Right atrium auricular region (tissue), 2 donors: ENCODE measurements at regions not wholly inside any gene's neighbourhood (a gene's known extent, or its start where the extent isn't known, plus 50 kb on each side); places are given as distances from the start of the nearest gene placed in this dataset.
A peak's percentile ranks its signal among the peaks of the same experiment; 100 is the strongest.

Source experiments
- DNase-seq: peaks from one replicate; pipeline ENCODE4 v3.0.0-alpha.2; 2019; ENCODE audit warnings: low spot score
- H3K27ac ChIP-seq, 2 donors: fragments of 200-600 bp; sonication (generic); 1 replicate in 1 of 2; 2 replicates in 1 of 2; pipeline ENCODE4 v1.5.1; 2016 to 2019
- H3K27me3 ChIP-seq, 2 donors: fragments of 200-600 bp; sonication (generic); one replicate each; pipeline versions ENCODE4 v1.5.1 to v1.6.0; 2017 to 2019
- H3K36me3 ChIP-seq: fragments of 200-600 bp; sonication (generic); one replicate; pipeline ENCODE4 v1.5.1; 2016
- H3K4me1 ChIP-seq, 2 donors: fragments of 200-600 bp; sonication (generic); one replicate each; pipeline versions ENCODE4 v1.5.1 to v1.6.0; 2017 to 2019
- H3K4me3 ChIP-seq, 2 donors: fragments of 200-600 bp; sonication (generic); 1 replicate in 1 of 2; 2 replicates in 1 of 2; pipeline ENCODE4 v1.5.1; 2017 to 2019; ENCODE audit warnings: mild to moderate bottlenecking in 1 of 2, moderate library complexity in 1 of 2
- H3K9me3 ChIP-seq, 2 donors: fragments of 200-600 bp; sonication (generic); one replicate each; pipeline ENCODE4 v1.5.1; 2019
- TF ChIP-seq, protein P1 (sequence below), 2 donors: fragments of 200-600 bp; sonication (generic); IDR thresholded peaks; one replicate each; pipeline ENCODE4 v1.5.1; 2019; ENCODE audit warnings: antibody characterized with exemption in 2 of 2

DNA sequence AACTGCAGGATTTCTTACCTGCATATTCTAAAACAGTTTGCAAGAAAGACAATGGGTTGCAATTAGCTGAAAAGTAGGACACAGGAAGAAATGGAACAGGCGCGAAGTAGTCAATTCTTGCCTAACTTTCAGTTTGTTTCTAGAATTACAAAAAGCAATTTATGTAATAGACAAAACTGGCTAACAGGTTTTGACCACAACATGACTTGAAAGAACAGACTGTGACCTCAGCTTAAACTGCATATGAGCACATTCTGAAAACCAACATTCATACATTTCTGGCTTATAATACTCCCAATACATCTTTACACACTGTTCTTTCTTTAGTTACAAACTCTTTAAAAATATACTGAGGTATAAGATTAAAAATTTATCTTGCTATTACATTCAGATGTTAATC lies 405.9 kb upstream of the B3GALT2 start:
- no peak overlapping the region for H3K27ac ChIP-seq
- H3K4me1 ChIP-seq: peaks cover 0 to 22% of the 10 kb centered on the region in 2 donors
- no peaks in the 10 kb centered on the region for H3K27me3 ChIP-seq
- no peaks in the 10 kb centered on the region for H3K36me3 ChIP-seq
- DNase-seq: no peak
- TF ChIP-seq, protein P1, sequence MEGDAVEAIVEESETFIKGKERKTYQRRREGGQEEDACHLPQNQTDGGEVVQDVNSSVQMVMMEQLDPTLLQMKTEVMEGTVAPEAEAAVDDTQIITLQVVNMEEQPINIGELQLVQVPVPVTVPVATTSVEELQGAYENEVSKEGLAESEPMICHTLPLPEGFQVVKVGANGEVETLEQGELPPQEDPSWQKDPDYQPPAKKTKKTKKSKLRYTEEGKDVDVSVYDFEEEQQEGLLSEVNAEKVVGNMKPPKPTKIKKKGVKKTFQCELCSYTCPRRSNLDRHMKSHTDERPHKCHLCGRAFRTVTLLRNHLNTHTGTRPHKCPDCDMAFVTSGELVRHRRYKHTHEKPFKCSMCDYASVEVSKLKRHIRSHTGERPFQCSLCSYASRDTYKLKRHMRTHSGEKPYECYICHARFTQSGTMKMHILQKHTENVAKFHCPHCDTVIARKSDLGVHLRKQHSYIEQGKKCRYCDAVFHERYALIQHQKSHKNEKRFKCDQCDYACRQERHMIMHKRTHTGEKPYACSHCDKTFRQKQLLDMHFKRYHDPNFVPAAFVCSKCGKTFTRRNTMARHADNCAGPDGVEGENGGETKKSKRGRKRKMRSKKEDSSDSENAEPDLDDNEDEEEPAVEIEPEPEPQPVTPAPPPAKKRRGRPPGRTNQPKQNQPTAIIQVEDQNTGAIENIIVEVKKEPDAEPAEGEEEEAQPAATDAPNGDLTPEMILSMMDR (IDR thresholded peaks at IDR 0.05): no peak
- H3K4me3 ChIP-seq: no peak overlapping the region
- no peaks in the 10 kb centered on the region for H3K9me3 ChIP-seq

DNA sequence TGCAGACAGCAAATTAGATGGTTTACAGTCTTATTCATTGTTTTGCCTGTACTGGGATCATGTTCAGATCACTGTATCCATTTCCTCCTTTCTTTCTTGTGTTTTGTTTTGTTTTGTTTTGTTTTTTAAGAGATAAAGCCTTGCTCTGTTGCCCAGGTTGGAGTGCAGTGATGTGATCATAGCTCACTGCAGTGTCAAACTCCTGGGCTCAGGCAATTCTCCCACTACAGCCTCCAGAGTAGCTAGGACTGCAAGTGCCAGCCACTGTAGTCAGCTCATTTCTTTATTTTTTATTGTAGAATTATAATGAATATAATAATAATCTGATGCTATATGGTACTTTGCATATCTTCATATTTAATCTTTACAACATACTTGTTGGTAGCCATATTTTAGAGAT lies 403.7 kb upstream of the B3GALT2 start:
- H3K4me1 ChIP-seq: peaks cover 0 to 22% of the 10 kb centered on the region in 2 donors
- peak overlapping the region in 1 of 2 donors; percentile 46 for H3K27ac ChIP-seq

DNA sequence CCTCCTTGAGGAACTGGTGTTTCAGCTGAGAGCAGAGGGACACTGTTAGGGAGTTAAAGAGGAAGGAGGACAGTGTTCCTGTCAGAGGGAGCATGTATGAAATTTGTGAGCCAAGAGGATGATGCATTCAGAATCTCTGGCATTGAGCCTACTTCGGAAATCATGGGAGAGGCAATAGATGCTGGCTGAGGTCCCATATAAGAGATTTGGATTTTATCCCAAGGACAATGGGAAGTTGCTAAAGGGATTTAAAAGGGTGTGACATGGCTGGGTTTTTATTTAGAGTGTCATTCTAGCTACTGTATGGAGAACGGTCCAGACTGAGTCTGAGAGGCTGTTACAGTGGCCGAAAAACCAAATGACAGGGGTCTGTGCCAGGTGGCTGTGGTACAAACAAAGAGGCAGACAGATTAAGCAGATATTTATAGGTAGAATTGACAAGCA lies 403.2 kb upstream of the B3GALT2 start:
- H3K27ac ChIP-seq: peak overlapping the region in 1 of 2 donors; percentile 46
- peaks cover 0 to 22% of the 10 kb centered on the region in 2 donors for H3K4me1 ChIP-seq
- TF ChIP-seq, protein P1 (IDR thresholded peaks at IDR 0.05): no peak
- DNase-seq: no peak
- no peak overlapping the region for H3K4me3 ChIP-seq
- H3K9me3 ChIP-seq: no peaks in the 10 kb centered on the region
- H3K36me3 ChIP-seq: no peaks in the 10 kb centered on the region
- no peaks in the 10 kb centered on the region for H3K27me3 ChIP-seq

More for the DNA sequence above, 403.7 kb upstream of the B3GALT2 start:
- H3K36me3 ChIP-seq: no peaks in the 10 kb centered on the region
- H3K4me3 ChIP-seq: no peak overlapping the region
- no peaks in the 10 kb centered on the region for H3K9me3 ChIP-seq
- no peaks in the 10 kb centered on the region for H3K27me3 ChIP-seq
- TF ChIP-seq, protein P1 (IDR thresholded peaks at IDR 0.05): no peak
- DNase-seq: no peak

DNA sequence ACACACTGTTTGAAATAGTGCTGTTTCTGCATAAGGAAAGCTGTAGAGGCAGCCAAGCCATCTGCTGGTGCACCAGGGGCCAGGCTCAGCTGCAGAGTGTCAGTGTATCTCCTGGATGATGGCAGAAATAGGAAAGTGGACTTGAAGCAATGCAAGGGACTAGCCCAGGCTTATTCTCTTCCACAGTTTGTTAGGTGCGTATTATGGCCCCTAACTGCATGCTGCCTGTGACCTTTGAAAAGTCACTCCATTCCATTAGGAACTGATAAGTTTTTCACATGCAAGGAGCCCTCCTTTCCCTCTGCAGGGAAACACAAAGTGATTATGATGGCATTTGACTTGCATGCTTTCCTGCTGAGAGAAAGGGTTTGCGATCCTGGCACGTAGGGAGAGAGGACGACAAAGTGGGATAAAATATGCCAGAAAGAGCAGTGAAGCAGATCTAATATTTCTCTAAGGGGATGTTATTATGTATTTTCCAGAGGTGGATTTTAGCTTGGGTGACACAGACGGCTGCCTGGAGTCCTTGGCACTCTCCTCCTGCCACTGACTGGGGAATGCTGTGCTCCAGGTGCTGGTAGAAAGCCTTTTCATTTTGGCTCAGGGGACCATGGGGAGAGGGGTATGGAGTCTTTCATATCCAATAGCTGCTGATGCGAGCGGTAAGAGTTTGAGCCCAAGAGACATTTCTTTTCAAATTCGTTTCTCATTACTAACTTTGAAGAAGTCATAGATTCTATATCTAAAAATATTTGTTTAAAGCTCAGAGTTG lies 402.1 kb upstream of the B3GALT2 start:
- Histone ChIP-seq H3K4me3 (no peak overlapping the region), H3K4me1 (peaks cover 0 to 22% of the 10 kb centered on the region in 2 donors), H3K9me3 (no peaks in the 10 kb centered on the region), H3K36me3 (no peaks in the 10 kb centered on the region), H3K27ac (peak overlapping the region in 1 of 2 donors; percentile 46), H3K27me3 (no peaks in the 10 kb centered on the region)
- TF ChIP-seq, protein P1 (IDR thresholded peaks at IDR 0.05): no peak
- no peak for DNase-seq

DNA sequence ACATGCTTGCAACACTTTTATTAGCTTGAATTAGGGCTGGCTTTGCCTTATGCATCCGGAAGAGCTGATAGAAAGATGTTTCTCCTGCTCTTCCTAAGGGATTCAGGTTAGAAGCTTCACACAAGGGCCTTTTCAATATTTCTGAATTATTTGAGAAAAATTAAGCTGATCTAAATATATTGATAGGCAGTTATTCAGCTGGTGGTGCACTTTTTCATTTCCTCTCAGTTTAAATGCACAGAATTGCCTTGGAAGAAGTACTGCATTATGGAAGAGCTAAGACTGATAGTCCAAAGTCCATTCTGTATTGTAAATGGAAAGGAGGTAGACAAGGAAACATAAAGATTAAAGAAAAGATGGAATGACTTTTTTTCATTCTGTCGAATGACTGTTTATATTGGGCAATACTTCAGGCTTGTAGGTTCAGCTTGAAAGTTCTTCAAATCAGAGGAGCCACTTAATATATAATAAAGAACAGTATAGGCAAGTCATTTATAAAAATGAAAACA lies 398.4 kb upstream of the B3GALT2 start:
- Histone ChIP-seq H3K27me3 (no peaks in the 10 kb centered on the region), H3K36me3 (no peaks in the 10 kb centered on the region), H3K9me3 (no peaks in the 10 kb centered on the region), H3K4me3 (no peak overlapping the region), H3K27ac (no peak overlapping the region), H3K4me1 (peaks cover 0 to 17% of the 10 kb centered on the region in 2 donors)
- no peak for DNase-seq
- TF ChIP-seq, protein P1 (IDR thresholded peaks at IDR 0.05): no peak
